Stimulated activated CD4-positive, alpha-beta T cell treated with anti-CD3 and anti-CD28 coated beads, Interleukin-15, amount 100 ng/mL, for 48 hours (primary cell): ENCODE measurements at regions not wholly inside any gene's neighbourhood (a gene's known extent, or its start where the extent isn't known, plus 50 kb on each side); places are given as distances from the start of the nearest gene placed in this dataset.
"Not testable (repeated sequence)": the region's sequence is repeated elsewhere in the genome, so short reads cannot be mapped to it uniquely, and the experiment has no call there.

ENCODE experiments used
- DNase-seq, 2 donors: peaks; one replicate each; pipeline ENCODE4 v3.0.0-alpha.2; 2020; ENCODE audit warnings: low read depth in 2 of 2

GRCh38 chr12:105423237-105423636 is 92.7 kb downstream of the C12orf75 start:
- DNase-seq: no peak

- DNase-seq: no peak
These were observed 93.4 kb downstream of the C12orf75 start for GRCh38 chr12:105423921-105424320.

GRCh38 chr12:105425254-105426174 is 95.0 kb downstream of the C12orf75 start:
- no peak for DNase-seq

- DNase-seq: no peak
These were observed 96.3 kb downstream of the C12orf75 start for GRCh38 chr12:105426766-105427165.

GRCh38 chr12:105427883-105428282 is 97.4 kb downstream of the C12orf75 start:
- DNase-seq: no peak

- no peak for DNase-seq
These were observed 98.4 kb downstream of the C12orf75 start for GRCh38 chr12:105428793-105429395.

- DNase-seq: no peak
These were observed 99.0 kb downstream of the C12orf75 start for GRCh38 chr12:105429511-105429910.

- no peak for DNase-seq
These were observed 101.1 kb downstream of the C12orf75 start for GRCh38 chr12:105431537-105432100.

GRCh38 chr12:105433804-105434203 is 103.3 kb downstream of the C12orf75 start:
- no peak for DNase-seq

- no peak for DNase-seq
These were observed 106.1 kb downstream of the C12orf75 start for GRCh38 chr12:105436636-105437035.

- no peak for DNase-seq
These were observed 109.7 kb downstream of the C12orf75 start for GRCh38 chr12:105440037-105440664.

GRCh38 chr12:105443802-105444652 is 113.5 kb downstream of the C12orf75 start:
- no peak for DNase-seq

- no peak for DNase-seq
These were observed 114.2 kb downstream of the C12orf75 start for GRCh38 chr12:105444653-105445102.

GRCh38 chr12:105445249-105445648 is 114.8 kb downstream of the C12orf75 start:
- DNase-seq: no peak

- no peak for DNase-seq
These were observed 115.2 kb downstream of the C12orf75 start for GRCh38 chr12:105445649-105446048.

GRCh38 chr12:105446460-105446859 is 116.0 kb downstream of the C12orf75 start:
- DNase-seq: not testable (repeated sequence)

- DNase-seq: no peak
These were observed 118.9 kb downstream of the C12orf75 start for GRCh38 chr12:105449431-105449830.

- no peak for DNase-seq
These were observed 120.7 kb downstream of the C12orf75 start for GRCh38 chr12:105451211-105451610.

GRCh38 chr12:105451798-105452197 is 121.3 kb downstream of the C12orf75 start:
- DNase-seq: no peak

GRCh38 chr12:105453316-105453715 is 122.8 kb downstream of the C12orf75 start:
- DNase-seq: no peak

- no peak for DNase-seq
These were observed 124.2 kb downstream of the C12orf75 start for GRCh38 chr12:105454688-105455087.
